Heart right ventricle (tissue), 16 donors: ENCODE measurements at regions not wholly inside any gene's neighbourhood (a gene's known extent, or its start where the extent isn't known, plus 50 kb on each side); places are given as distances from the start of the nearest gene placed in this dataset.

Experiments used
- ATAC-seq, 8 donors: fragments of 200-7000 bp; cut with Tn5 transposase; one replicate each; pipeline ENCODE4 v1.9.1; 2020; ENCODE audit warnings: mild to moderate bottlenecking in 8 of 8, moderate library complexity in 8 of 8, moderate number of reproducible peaks in 1 of 8
- DNase-seq, 2 donors: peaks; one replicate each; pipeline ENCODE4 v3.0.0-alpha.2; 2020
- H3K27ac ChIP-seq, 10 donors: fragments of 200-600 bp; sonication (generic) in 2 of 10; one replicate each; pipeline versions ENCODE4 v1.5.0 to v1.8.0; 2020 to 2022; ENCODE audit warnings: mild to moderate bottlenecking in 3 of 10
- H3K27me3 ChIP-seq, 7 donors: fragments of 200-600 bp; one replicate each; pipeline ENCODE4 v1.8.0; 2021 to 2022; ENCODE audit warnings: mild to moderate bottlenecking in 2 of 7
- H3K36me3 ChIP-seq, 9 donors: fragments of 200-600 bp; sonication (generic) in 1 of 9; one replicate each; pipeline versions ENCODE4 v1.5.0 to v1.8.0; 2020 to 2022; ENCODE audit warnings: mild to moderate bottlenecking in 2 of 9
- H3K4me1 ChIP-seq, 9 donors: fragments of 200-600 bp; sonication (generic) in 1 of 9; one replicate each; pipeline versions ENCODE4 v1.5.0 to v1.8.0; 2020 to 2022; ENCODE audit warnings: mild to moderate bottlenecking in 4 of 9
- H3K4me3 ChIP-seq, 10 donors: fragments of 200-600 bp; sonication (generic) in 2 of 10; one replicate each; pipeline versions ENCODE4 v1.5.0 to v1.8.0; 2020 to 2022; ENCODE audit warnings: mild to moderate bottlenecking in 7 of 10, moderate library complexity in 2 of 10
- H3K9me3 ChIP-seq, 11 donors: fragments of 200-600 bp in 10 of 11; sonication (generic) in 2 of 11; one replicate each; pipeline versions ENCODE4 v1.5.0 to v1.8.0; 2013 to 2022; ENCODE audit warnings: mild to moderate bottlenecking in 2 of 11, control low read depth in 1 of 11, moderate library complexity in 1 of 11
- CTCF ChIP-seq, 9 donors: fragments of 200-600 bp; sonication (generic) in 2 of 9; IDR thresholded peaks; one replicate each; pipeline versions ENCODE4 v1.5.0 to v1.8.0; 2021 to 2022; ENCODE audit warnings: antibody characterized with exemption in 9 of 9, mild to moderate bottlenecking in 5 of 9, moderate library complexity in 1 of 9
- WGBS, 2 donors: extraction: QIAGEN DNeasy Blood & Tissue Kit; methylation state at CpG; one replicate each; pipeline ENCODE4 v1.1.7; 2013; ENCODE audit warnings: inconsistent platforms in 1 of 2; 5-methylcytosine and 5-hydroxymethylcytosine counted together
- intact Hi-C, 10 donors: fragments of 100-400 bp; cut with DNase I; formaldehyde crosslinking; loops; one replicate each; pipeline versions ENCODE4 v1.11.1 to v1.14.2; 2022
- donor health status: Arrhythmogenic right ventricular cardiomyopathy.
- donor health status: ischemic (EF 13 %, LVEDD 7.1; RV severe dilation, severe dysfunction).
- donor health status: healthy with polysubstance abuse.
- donor health status: DM: no; HTN: yes; CAD: no.
- donor health status: DM: no; HTN: no; CAD: no.
- donor health status: ischemic (EF 25% LVEDD 6.9; RV normal size, moderate dysfunction).
- donor health status: ischemic (EF 25% LVEDD 5.7; RV mildly dilated, moderate dysfunction).
- donor health status: healthy.
- donor health status: DM: yes; HTN: yes; CAD: no.
- donor health status: Ischemic cardiomyopathy.
- donor health status: ischemic (EF 35%, LVEDD 5.7; RV mildly dilated, moderate dysfunction).
- donor health status: nonischemic (EF 11% LVEDD 7.7; RV severe dilation, severe dysfunction).
- donor health status: DM: yes; HTN: yes; CAD: no.
- donor health status: PGD.
- donor health status: ischemic (EF 29% LVEDD 5.4; RV normal size, mild dysfunction).
- donor health status: nonischemic (EF 23%, LVEDD 6.1; RV moderate dilation, normal function).

GRCh38 chr3:144033240-144033589, 61.6 kb downstream of the DIPK2A start:
- Histone ChIP-seq H3K36me3 (no peaks in the 10 kb centered on the region), H3K27ac (no peak overlapping the region), H3K4me3 (no peak overlapping the region), H3K9me3 (no peaks in the 10 kb centered on the region), H3K4me1 (peaks cover 0 to 15% (median 0%) of the 10 kb centered on the region in 9 donors), H3K27me3 (no peaks in the 10 kb centered on the region)
- intact Hi-C loops: no loop called here
- TF ChIP-seq CTCF (IDR thresholded peaks at IDR 0.05): no peak
- WGBS, 2 donors: 79 to 82% methylated on average over 1 of the region's 1 CpG
- ATAC-seq (no peak), DNase-seq (no peak)

- no peak overlapping the region for H3K27ac ChIP-seq
- DNase-seq (no peak), ATAC-seq (no peak)
- intact Hi-C loops: no loop called here
- WGBS, 2 donors: 44 to 54% methylated on average over 1 of the region's 1 CpG
- H3K36me3 ChIP-seq: no peaks in the 10 kb centered on the region
- H3K4me3 ChIP-seq: no peak overlapping the region
- no peaks in the 10 kb centered on the region for H3K9me3 ChIP-seq
- no peaks in the 10 kb centered on the region for H3K27me3 ChIP-seq
- TF ChIP-seq CTCF (IDR thresholded peaks at IDR 0.05): no peak
- peaks cover 0 to 12% (median 0%) of the 10 kb centered on the region in 9 donors for H3K4me1 ChIP-seq
These were observed 62.2 kb downstream of the DIPK2A start for GRCh38 chr3:144033863-144034262.

- no peak for ATAC-seq
- Histone ChIP-seq H3K36me3 (no peaks in the 10 kb centered on the region), H3K4me1 (peaks cover 0 to 12% (median 0%) of the 10 kb centered on the region in 9 donors), H3K9me3 (no peaks in the 10 kb centered on the region), H3K4me3 (no peak overlapping the region), H3K27ac (no peak overlapping the region), H3K27me3 (no peaks in the 10 kb centered on the region)
- DNase-seq: no peak
- TF ChIP-seq CTCF (IDR thresholded peaks at IDR 0.05): no peak
- 86 to 92% methylated on average over 2 of the region's 2 CpGs for WGBS, 2 donors
- intact Hi-C loops: no loop called here
These were observed 63.2 kb downstream of the DIPK2A start for GRCh38 chr3:144034715-144035290.

- WGBS, 2 donors: 94 to 96% methylated on average over 1 of the region's 1 CpG
- peaks cover 0 to 12% (median 0%) of the 10 kb centered on the region in 9 donors for H3K4me1 ChIP-seq
- no peaks in the 10 kb centered on the region for H3K36me3 ChIP-seq
- H3K27ac ChIP-seq: no peak overlapping the region
- H3K4me3 ChIP-seq: no peak overlapping the region
- no peak for ATAC-seq
- no peaks in the 10 kb centered on the region for H3K27me3 ChIP-seq
- H3K9me3 ChIP-seq: no peaks in the 10 kb centered on the region
- no peak for DNase-seq
- intact Hi-C loops: no loop called here
- TF ChIP-seq CTCF (IDR thresholded peaks at IDR 0.05): no peak
These were observed 64.9 kb downstream of the DIPK2A start for GRCh38 chr3:144036498-144036897.
